ENCODE measurements at regions not wholly inside any gene's neighbourhood (a gene's known extent, or its start where the extent isn't known, plus 50 kb on each side); places are given as distances from the start of the nearest gene placed in this dataset.

- no peak for DNase-seq (ENCODE audit: low read depth)
These were observed 94.9 kb upstream of the IKZF1 start for GRCh38 chr7:50209461-50210135.

- DNase-seq (ENCODE audit: low read depth): no peak
These were observed 96.0 kb upstream of the IKZF1 start for GRCh38 chr7:50208378-50208982.

GRCh38 chr7:50207686-50208255 is 96.7 kb upstream of the IKZF1 start:
- no peak for DNase-seq (ENCODE audit: low read depth)

DNA sequence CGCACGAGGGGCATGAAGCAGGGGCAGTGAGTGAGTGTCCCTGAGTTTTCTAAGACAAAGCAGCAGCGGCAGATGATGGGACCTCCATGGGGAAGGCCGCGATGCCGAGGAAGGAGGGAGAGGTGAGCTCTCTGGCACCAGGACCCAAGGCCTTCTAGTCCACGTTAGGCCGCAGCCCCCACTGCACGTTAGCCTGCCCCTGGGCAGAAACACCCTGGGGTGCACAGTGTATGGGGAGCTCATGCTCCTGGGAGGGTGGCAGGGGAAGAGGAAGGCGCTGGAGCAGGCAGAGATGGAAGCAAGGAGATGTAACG is 97.3 kb upstream of the IKZF1 start:
- no peak for DNase-seq (ENCODE audit: low read depth)

GRCh38 chr7:50206453-50207250 is 97.9 kb upstream of the IKZF1 start:
- DNase-seq (ENCODE audit: low read depth): peak; percentile 63

DNA sequence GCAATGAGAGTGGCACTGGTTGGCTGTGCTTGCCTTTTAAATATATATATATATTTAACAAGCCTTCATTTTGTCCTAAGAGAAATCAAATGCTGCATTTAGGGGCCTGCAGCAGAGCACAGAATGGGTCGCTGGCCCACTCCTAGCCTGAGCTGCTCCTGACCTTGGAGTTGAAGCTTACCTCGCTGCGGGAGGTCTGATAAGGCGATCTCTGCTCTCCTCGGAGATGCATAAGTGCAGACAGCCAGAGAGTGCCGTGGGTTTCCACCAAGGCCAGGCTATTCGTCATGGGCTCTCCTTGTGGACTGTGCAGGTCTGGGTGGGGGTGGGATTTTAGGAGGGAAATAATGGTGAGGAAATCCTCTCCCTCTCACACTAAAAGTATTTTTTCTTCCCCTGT is 99.5 kb upstream of the IKZF1 start:
- DNase-seq (ENCODE audit: low read depth): no peak

DNA sequence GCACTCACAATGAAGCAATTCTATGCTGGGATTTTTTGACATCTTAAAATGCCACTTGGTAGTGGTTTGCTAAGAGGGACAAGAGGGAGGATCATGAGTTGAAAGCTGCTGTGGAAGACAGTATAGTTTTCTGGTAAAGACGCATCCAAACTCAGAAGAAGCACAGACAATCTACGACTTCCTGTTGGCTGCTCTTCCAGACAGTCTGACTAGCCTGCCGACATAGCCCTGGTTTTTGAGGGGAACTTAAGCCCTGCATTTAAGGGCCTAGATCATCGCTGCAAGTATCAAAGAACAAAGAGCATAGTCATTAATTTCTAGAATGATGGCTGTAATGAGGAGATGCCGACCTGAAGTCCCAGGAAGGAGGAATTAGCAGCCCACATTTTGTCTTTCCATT is 99.9 kb upstream of the IKZF1 start:
- DNase-seq (ENCODE audit: low read depth): no peak

GRCh38 chr7:50203521-50203920 is 101.0 kb upstream of the IKZF1 start:
- no peak for DNase-seq (ENCODE audit: low read depth)

DNA sequence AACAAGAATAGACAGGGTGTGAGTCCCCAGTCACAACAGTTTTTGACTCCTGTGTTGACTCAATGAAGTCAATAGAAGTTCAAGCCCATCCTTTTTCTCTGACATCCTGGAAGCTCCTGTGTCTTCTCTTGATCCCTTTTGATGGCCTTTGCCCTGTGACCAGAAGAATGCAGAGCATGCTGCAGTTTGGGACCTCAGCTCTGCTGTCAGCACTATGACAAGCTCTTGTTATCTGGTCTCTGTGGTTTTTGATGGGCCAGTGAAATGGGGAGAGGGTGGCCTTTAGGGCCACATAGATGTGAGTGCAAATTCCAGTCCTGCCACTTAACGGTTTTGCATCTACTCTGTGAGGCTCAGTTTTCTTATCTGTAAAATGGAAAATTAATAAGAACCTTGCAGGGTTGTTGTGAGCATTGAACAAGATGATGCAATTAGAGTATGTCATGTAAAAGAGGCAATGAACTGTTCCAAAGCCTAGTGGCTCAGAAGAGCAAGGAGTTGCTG is 102.4 kb upstream of the IKZF1 start:
- DNase-seq (ENCODE audit: low read depth): no peak

GRCh38 chr7:50199824-50200223 is 104.7 kb upstream of the IKZF1 start:
- no peak for DNase-seq (ENCODE audit: low read depth)

DNA sequence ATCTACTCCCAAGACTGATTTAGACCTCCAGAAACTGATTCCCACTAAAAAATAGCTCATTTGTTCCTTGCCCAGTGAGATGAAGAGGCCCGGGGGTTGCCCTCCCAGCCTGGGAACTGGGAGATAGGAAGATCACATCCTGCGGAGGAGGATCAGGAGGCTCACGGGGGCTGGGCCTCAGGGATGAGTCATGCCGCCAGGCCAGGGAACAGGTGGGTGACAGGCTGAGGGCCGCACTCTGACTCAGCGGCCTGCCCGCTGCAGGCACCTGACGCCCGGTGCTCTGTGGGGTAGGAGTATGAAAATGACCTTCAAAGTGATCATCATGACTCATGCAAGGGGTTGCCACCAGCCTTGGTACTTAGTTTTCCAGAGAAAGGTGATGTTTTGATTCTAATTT is 104.5 kb upstream of the ZPBP start:
- peak; percentile 49 for DNase-seq (ENCODE audit: low read depth)

DNA sequence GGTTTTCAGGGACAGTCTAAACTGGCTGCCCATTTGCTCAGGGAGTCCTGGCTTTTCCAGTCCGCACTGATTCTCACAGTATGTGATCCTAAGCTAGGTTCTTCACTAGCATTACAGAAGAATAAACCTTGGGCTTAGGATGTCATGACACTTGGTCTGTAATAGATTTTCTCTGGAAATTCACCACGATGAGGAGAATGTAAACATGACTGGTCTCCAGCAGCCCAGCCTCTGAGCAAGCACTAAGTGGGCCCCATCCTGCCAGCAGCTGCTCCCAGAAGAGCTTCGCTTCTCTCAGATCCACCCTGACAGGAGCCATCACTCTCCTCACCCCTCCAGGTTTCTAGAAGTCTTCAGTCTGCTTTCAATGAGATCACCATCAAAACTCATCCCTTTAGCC is 103.7 kb upstream of the ZPBP start:
- no peak for DNase-seq (ENCODE audit: low read depth)

DNA sequence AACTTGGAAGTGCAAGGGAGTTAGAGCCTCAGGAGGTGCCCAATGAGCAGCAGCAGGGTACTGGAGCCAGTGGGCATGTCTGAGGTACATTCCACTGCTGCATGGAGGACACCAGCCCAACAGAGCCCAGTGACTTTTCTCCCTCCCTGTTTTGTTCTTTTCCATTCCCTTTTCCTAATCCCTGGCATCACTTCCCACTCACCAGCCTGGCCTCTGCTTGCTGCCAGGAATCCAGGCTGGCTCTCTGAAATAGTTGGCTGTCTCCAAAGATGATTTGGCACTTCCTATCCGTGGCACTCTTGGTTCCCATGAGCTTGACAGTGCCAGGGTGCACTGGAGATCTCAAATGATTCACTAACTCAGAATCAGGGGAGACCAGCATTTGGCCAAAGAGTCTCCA is 97.7 kb upstream of the ZPBP start:
- no peak for DNase-seq (ENCODE audit: low read depth)

DNA sequence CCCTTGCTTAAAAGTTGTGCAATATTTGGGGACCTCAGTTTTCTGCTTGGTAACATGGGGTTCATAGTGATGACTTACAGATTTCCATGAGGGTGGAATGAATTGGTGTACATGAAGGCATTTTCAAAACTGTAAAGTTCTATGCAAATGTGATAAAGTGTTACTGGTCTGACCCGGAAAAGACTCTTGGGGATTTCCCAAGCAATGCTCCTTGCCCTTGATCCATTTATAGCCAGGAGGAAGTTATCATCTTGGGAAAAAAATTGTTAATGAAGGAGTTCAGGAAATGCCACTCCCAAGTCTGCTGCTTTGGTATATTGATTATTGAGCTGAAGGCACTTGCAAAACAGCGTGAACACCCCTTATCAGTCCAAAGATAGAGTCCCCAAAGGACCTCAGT is 96.3 kb upstream of the ZPBP start:
- DNase-seq (ENCODE audit: low read depth): no peak

- no peak for DNase-seq (ENCODE audit: low read depth)
These were observed 93.1 kb upstream of the ZPBP start for GRCh38 chr7:50185951-50186682.

GRCh38 chr7:50185208-50185607 is 92.2 kb upstream of the ZPBP start:
- DNase-seq (ENCODE audit: low read depth): no peak

- no peak for DNase-seq (ENCODE audit: low read depth)
These were observed 91.4 kb upstream of the ZPBP start for GRCh38 chr7:50184271-50184990.

GRCh38 chr7:50182759-50183158 is 89.7 kb upstream of the ZPBP start:
- no peak for DNase-seq (ENCODE audit: low read depth)

DNA sequence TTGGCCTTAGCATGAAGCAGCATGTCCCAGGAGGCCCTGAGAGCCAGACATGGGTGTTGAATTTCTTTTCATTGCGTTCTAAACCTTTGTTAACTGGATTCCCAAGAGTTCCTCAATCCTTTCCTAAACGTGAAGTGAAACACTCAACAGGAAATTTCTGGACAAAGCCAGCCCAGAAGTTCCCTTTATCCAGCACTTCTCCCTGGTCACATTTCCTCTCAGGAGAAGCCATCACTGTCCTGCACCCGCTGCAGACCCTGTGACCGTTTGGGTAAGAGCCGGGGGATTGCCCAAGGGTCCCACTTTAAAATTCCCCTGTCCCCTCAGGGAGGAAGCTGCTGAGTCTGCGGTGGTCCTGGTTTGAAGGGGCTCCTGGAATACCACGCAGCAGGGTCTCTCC is 88.0 kb upstream of the ZPBP start:
- no peak for DNase-seq (ENCODE audit: low read depth)

DNA sequence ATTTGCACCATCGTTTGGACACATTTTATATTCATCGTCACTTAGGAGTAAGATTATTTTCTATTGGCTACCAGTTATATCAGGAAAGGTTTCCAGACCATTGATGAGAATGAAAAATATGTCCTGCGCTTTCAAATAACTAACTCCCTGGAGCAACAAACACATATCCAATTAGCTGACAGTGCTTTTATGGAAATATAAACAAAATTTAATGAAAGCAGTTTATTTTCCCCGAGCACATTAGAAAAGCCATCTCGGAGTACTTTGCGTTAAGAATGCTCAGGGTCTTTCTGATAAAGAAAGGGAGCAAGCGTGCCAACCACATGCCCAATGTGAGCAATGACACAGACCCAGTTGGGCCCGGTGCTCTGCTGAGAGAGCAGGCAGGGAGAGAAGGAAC is 85.1 kb upstream of the ZPBP start:
- no peak for DNase-seq (ENCODE audit: low read depth)

- no peak for DNase-seq (ENCODE audit: low read depth)
These were observed 81.9 kb upstream of the ZPBP start for GRCh38 chr7:50174948-50175347.
